Transverse colon (tissue), 4 donors: ENCODE measurements at regions not wholly inside any gene's neighbourhood (a gene's known extent, or its start where the extent isn't known, plus 50 kb on each side); places are given as distances from the start of the nearest gene placed in this dataset.

Source experiments
- EP300 ChIP-seq: sonication (generic); formaldehyde crosslinking; IDR thresholded peaks from one replicate; pipeline ENCODE4 v1.6.1; 2017; ENCODE audit warnings: antibody characterized with exemption, low read depth
- POLR2AphosphoS5 ChIP-seq, 3 donors: sonication (generic); formaldehyde crosslinking; IDR thresholded peaks; one replicate each; pipeline ENCODE4 v1.6.1; 2016; ENCODE audit warnings: antibody characterized with exemption in 3 of 3
- TF ChIP-seq, protein P1 (sequence below), 5 experiments: fragments of 200-600 bp in 3 of 5; fragments of 450-650 bp in 2 of 5; sonication (generic) in 3 of 5; IDR thresholded peaks; 1 replicate in 2 of 5; 2 replicates in 3 of 5; pipeline ENCODE4 v1.5.1; 2016 to 2017; ENCODE audit warnings: antibody characterized with exemption in 5 of 5, inconsistent platforms in 3 of 5, mild to moderate bottlenecking in 2 of 5, moderate library complexity in 1 of 5

- TF ChIP-seq, protein P1, sequence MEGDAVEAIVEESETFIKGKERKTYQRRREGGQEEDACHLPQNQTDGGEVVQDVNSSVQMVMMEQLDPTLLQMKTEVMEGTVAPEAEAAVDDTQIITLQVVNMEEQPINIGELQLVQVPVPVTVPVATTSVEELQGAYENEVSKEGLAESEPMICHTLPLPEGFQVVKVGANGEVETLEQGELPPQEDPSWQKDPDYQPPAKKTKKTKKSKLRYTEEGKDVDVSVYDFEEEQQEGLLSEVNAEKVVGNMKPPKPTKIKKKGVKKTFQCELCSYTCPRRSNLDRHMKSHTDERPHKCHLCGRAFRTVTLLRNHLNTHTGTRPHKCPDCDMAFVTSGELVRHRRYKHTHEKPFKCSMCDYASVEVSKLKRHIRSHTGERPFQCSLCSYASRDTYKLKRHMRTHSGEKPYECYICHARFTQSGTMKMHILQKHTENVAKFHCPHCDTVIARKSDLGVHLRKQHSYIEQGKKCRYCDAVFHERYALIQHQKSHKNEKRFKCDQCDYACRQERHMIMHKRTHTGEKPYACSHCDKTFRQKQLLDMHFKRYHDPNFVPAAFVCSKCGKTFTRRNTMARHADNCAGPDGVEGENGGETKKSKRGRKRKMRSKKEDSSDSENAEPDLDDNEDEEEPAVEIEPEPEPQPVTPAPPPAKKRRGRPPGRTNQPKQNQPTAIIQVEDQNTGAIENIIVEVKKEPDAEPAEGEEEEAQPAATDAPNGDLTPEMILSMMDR (IDR thresholded peaks at IDR 0.05), result no peak
- TF ChIP-seq EP300 (no peak), POLR2AphosphoS5 (IDR thresholded peaks at IDR 0.05) (no peak)
These were observed 99.2 kb downstream of the RAMP3 start for GRCh38 chr7:45256775-45257174.
